ENCODE measurements at regions not wholly inside any gene's neighbourhood (a gene's known extent, or its start where the extent isn't known, plus 50 kb on each side); places are given as distances from the start of the nearest gene placed in this dataset.
A peak's percentile ranks its signal among the peaks of the same experiment; 100 is the strongest.

GRCh38 chr18:24530630-24531111, 70.2 kb downstream of the HRH4 start:
- DNase-seq (ENCODE audit: low read depth) = peak; percentile 82

GRCh38 chr18:24534271-24534670, 73.8 kb downstream of the HRH4 start:
- peak; percentile 26 for DNase-seq (ENCODE audit: low read depth)

GRCh38 chr18:24534737-24535136, 74.3 kb downstream of the HRH4 start:
- DNase-seq (ENCODE audit: low read depth) = no peak

- DNase-seq (ENCODE audit: low read depth) = no peak
These were observed 75.3 kb downstream of the HRH4 start for GRCh38 chr18:24535527-24536295.

GRCh38 chr18:24536326-24536725, 75.9 kb downstream of the HRH4 start:
- DNase-seq (ENCODE audit: low read depth) = no peak

GRCh38 chr18:24536834-24537233, 76.4 kb downstream of the HRH4 start:
- DNase-seq (ENCODE audit: low read depth) = no peak

GRCh38 chr18:24538414-24539264, 78.2 kb downstream of the HRH4 start:
- DNase-seq (ENCODE audit: low read depth) = no peak

- no peak for DNase-seq (ENCODE audit: low read depth)
These were observed 79.6 kb downstream of the HRH4 start for GRCh38 chr18:24539866-24540617.

GRCh38 chr18:24540896-24541295, 80.5 kb downstream of the HRH4 start:
- DNase-seq (ENCODE audit: low read depth) = no peak

- no peak for DNase-seq (ENCODE audit: low read depth)
These were observed 82.8 kb downstream of the HRH4 start for GRCh38 chr18:24543086-24543794.

- DNase-seq (ENCODE audit: low read depth) = peak; percentile 27
These were observed 83.5 kb downstream of the HRH4 start for GRCh38 chr18:24543795-24544498.

- no peak for DNase-seq (ENCODE audit: low read depth)
These were observed 84.5 kb downstream of the HRH4 start for GRCh38 chr18:24544949-24545348.

- DNase-seq (ENCODE audit: low read depth) = no peak
These were observed 85.2 kb downstream of the HRH4 start for GRCh38 chr18:24545651-24546050.

- no peak for DNase-seq (ENCODE audit: low read depth)
These were observed 85.9 kb downstream of the HRH4 start for GRCh38 chr18:24546307-24546706.

GRCh38 chr18:24548583-24548982, 88.1 kb downstream of the HRH4 start:
- DNase-seq (ENCODE audit: low read depth) = no peak

GRCh38 chr18:24552218-24552617, 91.8 kb downstream of the HRH4 start:
- no peak for DNase-seq (ENCODE audit: low read depth)

- no peak for DNase-seq (ENCODE audit: low read depth)
These were observed 93.3 kb downstream of the HRH4 start for GRCh38 chr18:24553571-24554285.

- no peak for DNase-seq (ENCODE audit: low read depth)
These were observed 98.0 kb downstream of the HRH4 start for GRCh38 chr18:24558403-24558802.

- no peak for DNase-seq (ENCODE audit: low read depth)
These were observed 99.1 kb downstream of the HRH4 start for GRCh38 chr18:24559526-24559925.

GRCh38 chr18:24560511-24560981, 100.1 kb downstream of the HRH4 start:
- DNase-seq (ENCODE audit: low read depth) = peak; percentile 9

Measured in RPMI7951 (cell line).